ENCODE measurements at regions not wholly inside any gene's neighbourhood (a gene's known extent, or its start where the extent isn't known, plus 50 kb on each side); places are given as distances from the start of the nearest gene placed in this dataset.

- Histone ChIP-seq H3K36me3 (no peaks in the 10 kb centered on the region), H3K4me1 (no peaks in the 10 kb centered on the region), H3K27me3 (ENCODE audit: low read depth) (no peaks in the 10 kb centered on the region), H3K9me3 (no peaks in the 10 kb centered on the region), H3K27ac (no peak overlapping the region), H3K4me3 (no peak overlapping the region)
- no peak for TF ChIP-seq CTCF (IDR thresholded peaks at IDR 0.05)
- DNase-seq: no peak
- intact Hi-C loops (cut with DNase I): no loop called here
- ATAC-seq: peak in 1 of 2 donors; percentile 30
Measured at GRCh38 chr4:23361453-23361852, 528.4 kb downstream of the PPARGC1A start.

GRCh38 chr4:23360718-23361117 is 529.1 kb downstream of the PPARGC1A start:
- no peak overlapping the region for H3K27ac ChIP-seq
- intact Hi-C loops (cut with DNase I): no loop called here
- DNase-seq (no peak), ATAC-seq (no peak)
- no peaks in the 10 kb centered on the region for H3K27me3 ChIP-seq (ENCODE audit: low read depth)
- H3K9me3 ChIP-seq: no peaks in the 10 kb centered on the region
- no peak overlapping the region for H3K4me3 ChIP-seq
- no peaks in the 10 kb centered on the region for H3K4me1 ChIP-seq
- TF ChIP-seq CTCF (IDR thresholded peaks at IDR 0.05): no peak
- H3K36me3 ChIP-seq: no peaks in the 10 kb centered on the region

GRCh38 chr4:23355258-23355657 is 534.6 kb downstream of the PPARGC1A start:
- no peak overlapping the region for H3K4me3 ChIP-seq
- H3K27me3 ChIP-seq (ENCODE audit: low read depth): no peaks in the 10 kb centered on the region
- no peak for ATAC-seq
- no peaks in the 10 kb centered on the region for H3K36me3 ChIP-seq
- no peak overlapping the region for H3K27ac ChIP-seq
- H3K4me1 ChIP-seq: no peaks in the 10 kb centered on the region
- DNase-seq: no peak
- H3K9me3 ChIP-seq: no peaks in the 10 kb centered on the region
- no peak for TF ChIP-seq CTCF (IDR thresholded peaks at IDR 0.05)
- intact Hi-C loops (cut with DNase I): no loop called here

- H3K27ac ChIP-seq: no peak overlapping the region
- no peaks in the 10 kb centered on the region for H3K9me3 ChIP-seq
- ATAC-seq (no peak), DNase-seq (no peak)
- H3K4me1 ChIP-seq: no peaks in the 10 kb centered on the region
- TF ChIP-seq CTCF (IDR thresholded peaks at IDR 0.05): no peak
- no peaks in the 10 kb centered on the region for H3K27me3 ChIP-seq (ENCODE audit: low read depth)
- no peak overlapping the region for H3K4me3 ChIP-seq
- intact Hi-C loops (cut with DNase I): no loop called here
- H3K36me3 ChIP-seq: no peaks in the 10 kb centered on the region
Measured at GRCh38 chr4:23353200-23353599, 536.6 kb downstream of the PPARGC1A start.

GRCh38 chr4:23348789-23349498 is 540.9 kb downstream of the PPARGC1A start:
- no peak overlapping the region for H3K27ac ChIP-seq
- H3K36me3 ChIP-seq: no peaks in the 10 kb centered on the region
- no peak for TF ChIP-seq CTCF (IDR thresholded peaks at IDR 0.05)
- DNase-seq: no peak
- H3K4me3 ChIP-seq: no peak overlapping the region
- H3K4me1 ChIP-seq: no peaks in the 10 kb centered on the region
- H3K27me3 ChIP-seq (ENCODE audit: low read depth): no peaks in the 10 kb centered on the region
- intact Hi-C loops (cut with DNase I): no loop called here
- no peaks in the 10 kb centered on the region for H3K9me3 ChIP-seq
- ATAC-seq: no peak
